ENCODE measurements at regions not wholly inside any gene's neighbourhood (a gene's known extent, or its start where the extent isn't known, plus 50 kb on each side); places are given as distances from the start of the nearest gene placed in this dataset.

DNA sequence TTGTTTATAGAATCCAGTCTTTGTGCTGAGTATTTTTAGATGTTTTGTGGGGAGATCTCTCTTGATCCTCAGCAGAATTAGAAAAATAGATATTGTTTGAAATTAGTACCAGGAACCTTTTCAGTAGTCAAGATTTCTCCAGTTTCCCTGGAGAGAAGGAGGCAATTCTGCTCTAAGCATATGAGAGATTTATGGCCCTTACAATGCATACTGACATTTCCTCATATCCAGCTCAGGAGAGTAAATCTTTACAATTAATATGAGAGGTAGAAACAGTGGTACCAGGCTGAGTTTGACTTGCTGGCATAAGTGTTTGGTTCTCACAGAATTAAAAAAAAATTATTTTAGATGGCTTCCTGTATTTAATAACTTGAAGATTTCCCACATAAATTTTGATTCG lies 239.1 kb upstream of the SGO1 start:
- TF ChIP-seq, protein P1, sequence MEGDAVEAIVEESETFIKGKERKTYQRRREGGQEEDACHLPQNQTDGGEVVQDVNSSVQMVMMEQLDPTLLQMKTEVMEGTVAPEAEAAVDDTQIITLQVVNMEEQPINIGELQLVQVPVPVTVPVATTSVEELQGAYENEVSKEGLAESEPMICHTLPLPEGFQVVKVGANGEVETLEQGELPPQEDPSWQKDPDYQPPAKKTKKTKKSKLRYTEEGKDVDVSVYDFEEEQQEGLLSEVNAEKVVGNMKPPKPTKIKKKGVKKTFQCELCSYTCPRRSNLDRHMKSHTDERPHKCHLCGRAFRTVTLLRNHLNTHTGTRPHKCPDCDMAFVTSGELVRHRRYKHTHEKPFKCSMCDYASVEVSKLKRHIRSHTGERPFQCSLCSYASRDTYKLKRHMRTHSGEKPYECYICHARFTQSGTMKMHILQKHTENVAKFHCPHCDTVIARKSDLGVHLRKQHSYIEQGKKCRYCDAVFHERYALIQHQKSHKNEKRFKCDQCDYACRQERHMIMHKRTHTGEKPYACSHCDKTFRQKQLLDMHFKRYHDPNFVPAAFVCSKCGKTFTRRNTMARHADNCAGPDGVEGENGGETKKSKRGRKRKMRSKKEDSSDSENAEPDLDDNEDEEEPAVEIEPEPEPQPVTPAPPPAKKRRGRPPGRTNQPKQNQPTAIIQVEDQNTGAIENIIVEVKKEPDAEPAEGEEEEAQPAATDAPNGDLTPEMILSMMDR (IDR thresholded peaks at IDR 0.05) = no peak
- no peak for TF ChIP-seq POLR2A (IDR thresholded peaks at IDR 0.05)

All from Peyer's patch (tissue), 4 donors.